IMR-90 (cell line): ENCODE measurements at regions not wholly inside any gene's neighbourhood (a gene's known extent, or its start where the extent isn't known, plus 50 kb on each side); places are given as distances from the start of the nearest gene placed in this dataset.

ENCODE experiments used
- ATAC-seq: fragments of 200-7000 bp; cut with Tn5 transposase; 2 replicates; pipeline ENCODE4 v1.9.1; 2020; ENCODE audit warnings: low read depth, mild to moderate bottlenecking, moderate library complexity
- BruUV-seq: library from RNA; stranded (reverse); fragments of 400-500 nt; replicated peaks from 2 replicates; lab custom pipeline; 2021; lab: Mats Ljungman, UMichigan
- CTCF ChIA-PET: fragments of 300-600 bp; formaldehyde crosslinking; extraction: SDS; loops from one replicate; lab custom pipeline; 2021; ENCODE audit warnings: antibody characterized with exemption; lab: Yijun Ruan, JAX
- POLR2A ChIA-PET: fragments of 300-600 bp; sonication (Branson Sonifier 250); formaldehyde crosslinking; loops from one replicate; lab custom pipeline; 2022; ENCODE audit warnings: antibody characterized with exemption; ENCODE audit not compliant: unreplicated experiment; lab: Charles Lee
- DNase-seq: peaks from one replicate; pipeline ENCODE4 v3.0.0; 2013
- H2AFZ ChIP-seq: replicated peaks from 2 replicates; pipeline ENCODE3; 2013; ENCODE audit warnings: low read length, mild to moderate bottlenecking; ENCODE audit not compliant: poor library complexity
- H2AK5ac ChIP-seq: 2 replicates; pipeline ENCODE4 v1.6.1; 2013; ENCODE audit warnings: low read depth, low read length, inconsistent platforms
- H2AK9ac ChIP-seq: replicated peaks from 2 replicates; pipeline ENCODE3; 2013; ENCODE audit warnings: mild to moderate bottlenecking, low read depth, low read length, moderate library complexity; ENCODE audit not compliant: poor library complexity
- H2BK120ac ChIP-seq: 2 replicates; pipeline ENCODE4 v1.6.1; 2013; ENCODE audit warnings: low read depth, low read length, inconsistent platforms
- H2BK15ac ChIP-seq: 3 replicates; pipeline ENCODE4 v1.6.1; 2013; ENCODE audit warnings: low read depth, low read length, inconsistent platforms
- H2BK20ac ChIP-seq: 2 replicates; pipeline ENCODE4 v1.6.1; 2013; ENCODE audit warnings: low read depth, mild to moderate bottlenecking, inconsistent platforms, low read length, moderate library complexity
- H2BK5ac ChIP-seq: 2 replicates; pipeline ENCODE4 v1.6.1; 2013; ENCODE audit warnings: mild to moderate bottlenecking, low read depth, low read length, inconsistent platforms; ENCODE audit not compliant: poor library complexity, severe bottlenecking
- H3K14ac ChIP-seq: replicated peaks from 2 replicates; pipeline ENCODE4 v1.6.1; 2013; ENCODE audit warnings: low read depth, low read length, inconsistent platforms
- H3K18ac ChIP-seq: 2 replicates; pipeline ENCODE4 v1.6.1; 2013; ENCODE audit warnings: low read depth, low read length, control low read depth
- H3K23ac ChIP-seq: 2 replicates; pipeline ENCODE4 v1.6.1; 2013; ENCODE audit warnings: low read depth, low read length, inconsistent platforms
- H3K27ac ChIP-seq: 2 replicates; pipeline ENCODE4 v1.5.1; 2013; ENCODE audit warnings: mild to moderate bottlenecking, control low read depth, low read length; ENCODE audit not compliant: insufficient read depth
- H3K27me3 ChIP-seq: 2 replicates; pipeline ENCODE4 v1.6.1; 2013; ENCODE audit warnings: low read length; ENCODE audit not compliant: control insufficient read depth, insufficient read depth
- H3K36me3 ChIP-seq: 2 replicates; pipeline ENCODE4 v1.6.1; 2013; ENCODE audit warnings: low read length, mixed read lengths; ENCODE audit not compliant: control insufficient read depth, insufficient read depth
- H3K4ac ChIP-seq: 2 replicates; pipeline ENCODE4 v1.6.1; 2013; ENCODE audit warnings: low read depth, low read length, inconsistent platforms
- H3K4me1 ChIP-seq: 2 replicates; pipeline ENCODE4 v1.6.1; 2013; ENCODE audit warnings: low read length, mixed read lengths; ENCODE audit not compliant: control insufficient read depth, insufficient read depth
- H3K4me2 ChIP-seq: 2 replicates; pipeline ENCODE4 v1.6.1; 2013; ENCODE audit warnings: low read depth, mild to moderate bottlenecking, control low read depth, low read length, moderate library complexity
- H3K4me3 ChIP-seq: 2 replicates; pipeline ENCODE4 v1.5.1; 2013; ENCODE audit warnings: low read depth, mild to moderate bottlenecking, control low read depth, low read length, moderate library complexity; ENCODE audit not compliant: insufficient read depth
- H3K56ac ChIP-seq: 2 replicates; pipeline ENCODE4 v1.6.1; 2013; ENCODE audit warnings: low read length, inconsistent platforms; ENCODE audit not compliant: insufficient read depth; ENCODE audit errors: extremely low read depth
- H3K79me1 ChIP-seq, 2 experiments: 2 replicates each; pipeline ENCODE4 v1.6.1; 2013; ENCODE audit warnings: low read length in 2 of 2, inconsistent platforms in 1 of 2, low read depth in 1 of 2
- H3K9ac ChIP-seq: 2 replicates; pipeline ENCODE4 v1.6.1; 2013; ENCODE audit warnings: low read depth, low read length, control low read depth
- H3K9me1 ChIP-seq: 2 replicates; pipeline ENCODE4 v1.6.1; 2013; ENCODE audit warnings: low read length, inconsistent platforms; ENCODE audit not compliant: insufficient read depth
- H3K9me3 ChIP-seq: 2 replicates; pipeline ENCODE4 v1.6.1; 2013; ENCODE audit warnings: low read length; ENCODE audit not compliant: control insufficient read depth, insufficient read depth
- H4K20me1 ChIP-seq: 2 replicates; pipeline ENCODE4 v1.6.1; 2013; ENCODE audit warnings: low read length, inconsistent platforms; ENCODE audit not compliant: insufficient read depth
- H4K5ac ChIP-seq: 2 replicates; pipeline ENCODE4 v1.6.1; 2013; ENCODE audit warnings: mild to moderate bottlenecking, low read depth, low read length, control low read depth
- H4K8ac ChIP-seq, 2 experiments: 2 replicates each; pipeline ENCODE4 v1.6.1; 2013; ENCODE audit warnings: low read depth in 2 of 2, low read length in 2 of 2, control low read depth in 1 of 2, inconsistent platforms in 1 of 2
- H4K91ac ChIP-seq: 2 replicates; pipeline ENCODE4 v1.6.1; 2013; ENCODE audit warnings: low read depth, low read length, inconsistent platforms; ENCODE audit not compliant: insufficient read depth
- BHLHE40 ChIP-seq: fragments of 150-350 bp; IDR thresholded peaks from 2 replicates; pipeline ENCODE4 v1.6.1; 2016; ENCODE audit warnings: mild to moderate bottlenecking, low read depth, low read length
- CEBPB ChIP-seq: IDR thresholded peaks from 2 replicates; pipeline ENCODE4 v1.6.1; 2012; ENCODE audit warnings: low read depth, low read length, improper control_type of control experiment
- CHD1 ChIP-seq: IDR thresholded peaks from 2 replicates; pipeline ENCODE4 v1.6.1; 2012; ENCODE audit warnings: low read depth, low read length, improper control_type of control experiment
- CTCF ChIP-seq: conservative IDR thresholded peaks from 2 replicates; pipeline ENCODE4 v1.5.1; 2012; ENCODE audit warnings: mild to moderate bottlenecking, low read depth, low read length, improper control_type of control experiment
- ELK1 ChIP-seq: fragments of 150-350 bp; IDR thresholded peaks from 2 replicates; pipeline ENCODE4 v1.6.1; 2016; ENCODE audit warnings: low read depth, mild to moderate bottlenecking, low read length, moderate library complexity, borderline replicate concordance
- FOS ChIP-seq: fragments of 150-350 bp; IDR thresholded peaks from 2 replicates; pipeline ENCODE4 v1.6.1; 2016; ENCODE audit warnings: low read depth, low read length
- MAFK ChIP-seq: IDR thresholded peaks from 2 replicates; pipeline ENCODE4 v1.6.1; 2012; ENCODE audit warnings: low read depth, low read length, improper control_type of control experiment
- MXI1 ChIP-seq: IDR thresholded peaks from 2 replicates; pipeline ENCODE4 v1.6.1; 2012; ENCODE audit warnings: low read depth, mild to moderate bottlenecking, low read length, moderate library complexity, borderline replicate concordance
- NFE2L2 ChIP-seq: fragments of 150-350 bp; IDR thresholded peaks from 2 replicates; pipeline ENCODE4 v1.6.1; 2016; ENCODE audit warnings: low read depth, mild to moderate bottlenecking, low read length
- POLR2A ChIP-seq: IDR thresholded peaks from 2 replicates; pipeline ENCODE4 v1.6.1; 2012; ENCODE audit warnings: mild to moderate bottlenecking, low read depth, low read length
- RAD21 ChIP-seq: IDR thresholded peaks from 2 replicates; pipeline ENCODE4 v1.6.1; 2012; ENCODE audit warnings: low read length, improper control_type of control experiment
- RCOR1 ChIP-seq: IDR thresholded peaks from 2 replicates; pipeline ENCODE4 v1.6.1; 2012; ENCODE audit warnings: mild to moderate bottlenecking, low read length, improper control_type of control experiment; ENCODE audit not compliant: insufficient replicate concordance
- RFX5 ChIP-seq: IDR thresholded peaks from 2 replicates; pipeline ENCODE4 v1.8.0; 2012; ENCODE audit warnings: low read depth, mild to moderate bottlenecking, low read length, moderate library complexity
- SMC3 ChIP-seq: fragments of 150-350 bp; IDR thresholded peaks from 2 replicates; pipeline ENCODE4 v1.6.1; 2016; ENCODE audit warnings: low read depth, mild to moderate bottlenecking, antibody characterized with exemption, low read length, moderate library complexity
- USF2 ChIP-seq: fragments of 150-350 bp; IDR thresholded peaks from 2 replicates; pipeline ENCODE4 v1.6.1; 2017; ENCODE audit warnings: mild to moderate bottlenecking, antibody characterized with exemption, low read length, low read depth
- WGBS, 2 experiments: methylation state at CpG; one replicate each; pipeline versions ENCODE4 v1.1.5 to v1.1.7; 2013; ENCODE audit warnings: missing lambda C conversion rate in 2 of 2; ENCODE audit not compliant: insufficient read length in 1 of 2; ENCODE audit errors: extremely low coverage in 2 of 2; 5-methylcytosine and 5-hydroxymethylcytosine counted together
- dilution Hi-C: fragments of 300-500 bp; cut with HindIII; formaldehyde crosslinking; loops from one replicate; pipeline ENCODE4 v1.14.3; 2018; ENCODE audit warnings: low sequenced_read_pairs; ENCODE audit not compliant: unreplicated experiment
- in situ Hi-C: fragments of 300-500 bp; cut with MboI; formaldehyde crosslinking; loops from 3 replicates; pipeline ENCODE4 v1.14.3; 2019; ENCODE audit warnings: low sequenced_read_pairs, inconsistent platforms, mixed read lengths
- intact Hi-C: fragments of 100-400 bp; cut with micrococcal nuclease; formaldehyde crosslinking; loops from 2 replicates; pipeline ENCODE4 v1.10.0; 2022

GRCh38 chr6:2376429-2377355 lies 131.3 kb upstream of the GMDS start:
- H3K4me3 ChIP-seq, result no peak overlapping the region
- intact Hi-C loops, result no loop called here
- H4K5ac ChIP-seq, result no peak overlapping the region
- WGBS, 2 experiments, result 100% methylated on average over 1 of the region's 19 CpGs; no CpG with 5 or more reads in 1 of the 2 experiments
- ATAC-seq (peak; percentile 40; the same call in 1 of the 2 replicates), DNase-seq (peak; percentile 31)
- peak overlapping the region; percentile 72 for H2BK5ac ChIP-seq
- no peaks in the 10 kb centered on the region for H4K20me1 ChIP-seq
- H2BK20ac ChIP-seq, result no peak overlapping the region
- no peak overlapping the region for H3K27ac ChIP-seq
- no peaks in the 10 kb centered on the region for H3K9me3 ChIP-seq
- no peaks in the 10 kb centered on the region for H3K79me1 ChIP-seq
- H3K4me1 ChIP-seq, result peaks cover 6% of the 10 kb centered on the region
- no peaks in the 10 kb centered on the region for H3K36me3 ChIP-seq
- H3K56ac ChIP-seq, result no peak overlapping the region
- no peak overlapping the region for H3K4ac ChIP-seq
- no TSS peak for BruUV-seq
- no peak overlapping the region for H3K14ac ChIP-seq
- no peak overlapping the region for H4K91ac ChIP-seq
- POLR2A ChIA-PET, result no interaction called here
- no peak overlapping the region for H2BK120ac ChIP-seq
- H3K9me1 ChIP-seq, result peaks cover 12% of the 10 kb centered on the region
- dilution Hi-C loops, result no loop called here
- no peak overlapping the region for H3K4me2 ChIP-seq
- H3K9ac ChIP-seq, result no peak overlapping the region
- H4K8ac ChIP-seq, result no peak overlapping the region
- no peak overlapping the region for H3K23ac ChIP-seq
- H2AFZ ChIP-seq, result no peak overlapping the region
- H2AK5ac ChIP-seq, result peak overlapping the region; percentile 27; the same call in 1 of the 2 replicates
- H2AK9ac ChIP-seq, result no peak overlapping the region
- no peak overlapping the region for H3K18ac ChIP-seq
- CTCF ChIA-PET, result no interaction called here
- in situ Hi-C loops, result no loop called here
- no peak overlapping the region for H2BK15ac ChIP-seq
- no peaks in the 10 kb centered on the region for H3K27me3 ChIP-seq
- no peak for TF ChIP-seq USF2
- no peak for TF ChIP-seq MAFK
- no peak for TF ChIP-seq MXI1
- TF ChIP-seq ELK1, result no peak
- TF ChIP-seq NFE2L2, result no peak
- TF ChIP-seq BHLHE40, result no peak
- TF ChIP-seq POLR2A, result no peak
- no peak for TF ChIP-seq FOS
- TF ChIP-seq CEBPB, result no peak
- TF ChIP-seq RAD21, result no peak
- no peak for TF ChIP-seq SMC3
- no peak for TF ChIP-seq CTCF
- no peak for TF ChIP-seq RFX5
- no peak for TF ChIP-seq RCOR1
- no peak for TF ChIP-seq CHD1
